HEK293T (cell line): ENCODE measurements at regions not wholly inside any gene's neighbourhood (a gene's known extent, or its start where the extent isn't known, plus 50 kb on each side); places are given as distances from the start of the nearest gene placed in this dataset.

Source experiments
- ARNT ChIP-seq: fragments of 450-650 bp; IDR thresholded peaks from 2 replicates; pipeline ENCODE4 v1.6.1; 2017; ENCODE audit warnings: mild to moderate bottlenecking
- BHLHE40 ChIP-seq: fragments of 450-650 bp; IDR thresholded peaks from 2 replicates; pipeline ENCODE4 v1.6.1; 2016; ENCODE audit warnings: mild to moderate bottlenecking, moderate library complexity, borderline replicate concordance
- CTBP1 ChIP-seq: fragments of 450-650 bp; IDR thresholded peaks from 2 replicates; pipeline ENCODE4 v1.6.1; 2016; ENCODE audit warnings: borderline replicate concordance
- ELF4 ChIP-seq: fragments of 450-650 bp; IDR thresholded peaks from 2 replicates; pipeline ENCODE4 v1.6.1; 2017; ENCODE audit warnings: antibody characterized with exemption
- SP1 ChIP-seq: fragments of 450-650 bp; IDR thresholded peaks from 2 replicates; pipeline ENCODE4 v1.6.1; 2017

GRCh38 chr4:126738527-126738923 lies 894.2 kb upstream of the INTU start:
- TF ChIP-seq SP1 (no peak), BHLHE40 (no peak), ARNT (no peak), ELF4 (no peak), CTBP1 (no peak)
